ENCODE measurements at regions not wholly inside any gene's neighbourhood (a gene's known extent, or its start where the extent isn't known, plus 50 kb on each side); places are given as distances from the start of the nearest gene placed in this dataset.

DNA sequence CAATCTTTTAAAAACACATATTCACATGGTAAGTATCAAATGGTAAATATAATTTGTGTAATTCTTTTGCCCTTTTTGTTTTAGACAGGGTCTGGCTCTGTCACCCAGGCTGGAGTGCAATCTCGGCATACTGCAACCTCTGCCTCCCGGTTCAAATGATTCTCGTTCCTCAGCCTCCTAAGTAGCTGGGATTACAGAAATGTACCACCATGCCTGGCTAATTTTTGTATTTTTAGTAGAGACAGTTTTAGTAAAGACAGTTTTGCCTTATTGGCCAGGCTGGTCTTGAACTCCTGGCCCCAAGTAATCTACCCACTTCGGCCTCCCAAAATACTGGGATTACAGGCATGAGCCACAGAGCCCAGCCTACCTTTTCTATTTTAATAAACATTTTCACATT lies 182.2 kb downstream of the MYCN start:
- POLR2A ChIA-PET: no interaction called here
- no peaks in the 10 kb centered on the region for H3K9me2 ChIP-seq

DNA sequence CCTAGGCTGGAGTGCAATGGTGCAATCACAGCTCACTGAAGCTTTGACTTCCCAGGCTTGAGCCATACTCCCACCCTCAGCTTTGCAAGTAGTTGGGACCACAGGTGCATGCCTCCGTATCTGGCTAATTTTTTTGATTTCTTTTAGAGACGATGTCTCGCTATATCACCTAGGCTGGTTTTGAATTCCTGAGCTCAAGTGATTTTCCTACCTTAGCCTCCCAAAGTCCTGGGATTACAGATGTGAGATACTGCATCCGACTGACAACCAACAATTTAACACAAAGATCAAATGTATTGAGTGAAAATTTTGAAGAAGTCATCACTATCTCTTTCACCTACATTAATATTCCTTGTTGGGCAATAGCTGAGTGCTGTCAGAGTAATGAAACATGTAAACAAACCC lies 181.6 kb downstream of the MYCN start:
- no peak overlapping the region for H3K4me3 ChIP-seq (ENCODE audit: low read depth in 2 of 2, low read length in 1 of 2)
- CTCF ChIA-PET: no interaction called here
- no peak overlapping the region for H2AFZ ChIP-seq (ENCODE audit: low read depth)
- 70% methylated on average over 4 of the region's 4 CpGs for WGBS (ENCODE audit: low lambda C conversion rate)
- no peaks in the 10 kb centered on the region for H3K79me2 ChIP-seq (ENCODE audit: insufficient read depth)
- peaks cover 0 to 19% of the 10 kb centered on the region in 2 experiments; a peak in 1 of 4 replicates for H3K4me1 ChIP-seq (ENCODE audit: control insufficient read depth in 1 of 2, insufficient read depth in 2 of 2, low read depth in 1 of 2, low read length in 1 of 2)
- H4K20me1 ChIP-seq (ENCODE audit: insufficient read depth): no peaks in the 10 kb centered on the region
- TF ChIP-seq, protein P1, sequence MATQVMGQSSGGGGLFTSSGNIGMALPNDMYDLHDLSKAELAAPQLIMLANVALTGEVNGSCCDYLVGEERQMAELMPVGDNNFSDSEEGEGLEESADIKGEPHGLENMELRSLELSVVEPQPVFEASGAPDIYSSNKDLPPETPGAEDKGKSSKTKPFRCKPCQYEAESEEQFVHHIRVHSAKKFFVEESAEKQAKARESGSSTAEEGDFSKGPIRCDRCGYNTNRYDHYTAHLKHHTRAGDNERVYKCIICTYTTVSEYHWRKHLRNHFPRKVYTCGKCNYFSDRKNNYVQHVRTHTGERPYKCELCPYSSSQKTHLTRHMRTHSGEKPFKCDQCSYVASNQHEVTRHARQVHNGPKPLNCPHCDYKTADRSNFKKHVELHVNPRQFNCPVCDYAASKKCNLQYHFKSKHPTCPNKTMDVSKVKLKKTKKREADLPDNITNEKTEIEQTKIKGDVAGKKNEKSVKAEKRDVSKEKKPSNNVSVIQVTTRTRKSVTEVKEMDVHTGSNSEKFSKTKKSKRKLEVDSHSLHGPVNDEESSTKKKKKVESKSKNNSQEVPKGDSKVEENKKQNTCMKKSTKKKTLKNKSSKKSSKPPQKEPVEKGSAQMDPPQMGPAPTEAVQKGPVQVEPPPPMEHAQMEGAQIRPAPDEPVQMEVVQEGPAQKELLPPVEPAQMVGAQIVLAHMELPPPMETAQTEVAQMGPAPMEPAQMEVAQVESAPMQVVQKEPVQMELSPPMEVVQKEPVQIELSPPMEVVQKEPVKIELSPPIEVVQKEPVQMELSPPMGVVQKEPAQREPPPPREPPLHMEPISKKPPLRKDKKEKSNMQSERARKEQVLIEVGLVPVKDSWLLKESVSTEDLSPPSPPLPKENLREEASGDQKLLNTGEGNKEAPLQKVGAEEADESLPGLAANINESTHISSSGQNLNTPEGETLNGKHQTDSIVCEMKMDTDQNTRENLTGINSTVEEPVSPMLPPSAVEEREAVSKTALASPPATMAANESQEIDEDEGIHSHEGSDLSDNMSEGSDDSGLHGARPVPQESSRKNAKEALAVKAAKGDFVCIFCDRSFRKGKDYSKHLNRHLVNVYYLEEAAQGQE (IDR thresholded peaks at IDR 0.05; ENCODE audit: low read depth, low read length): no peak
- TF ChIP-seq, protein P2, sequence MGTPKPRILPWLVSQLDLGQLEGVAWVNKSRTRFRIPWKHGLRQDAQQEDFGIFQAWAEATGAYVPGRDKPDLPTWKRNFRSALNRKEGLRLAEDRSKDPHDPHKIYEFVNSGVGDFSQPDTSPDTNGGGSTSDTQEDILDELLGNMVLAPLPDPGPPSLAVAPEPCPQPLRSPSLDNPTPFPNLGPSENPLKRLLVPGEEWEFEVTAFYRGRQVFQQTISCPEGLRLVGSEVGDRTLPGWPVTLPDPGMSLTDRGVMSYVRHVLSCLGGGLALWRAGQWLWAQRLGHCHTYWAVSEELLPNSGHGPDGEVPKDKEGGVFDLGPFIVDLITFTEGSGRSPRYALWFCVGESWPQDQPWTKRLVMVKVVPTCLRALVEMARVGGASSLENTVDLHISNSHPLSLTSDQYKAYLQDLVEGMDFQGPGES (IDR thresholded peaks at IDR 0.05; ENCODE audit: low read depth, low read length): no peak
- TF ChIP-seq, protein P3, sequence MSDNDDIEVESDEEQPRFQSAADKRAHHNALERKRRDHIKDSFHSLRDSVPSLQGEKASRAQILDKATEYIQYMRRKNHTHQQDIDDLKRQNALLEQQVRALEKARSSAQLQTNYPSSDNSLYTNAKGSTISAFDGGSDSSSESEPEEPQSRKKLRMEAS (IDR thresholded peaks at IDR 0.05; ENCODE audit: low read depth): no peak
- TF ChIP-seq EP300 (IDR thresholded peaks at IDR 0.05; ENCODE audit: borderline replicate concordance in 1 of 2, low read depth in 1 of 2, low read length in 1 of 2) (no peak), TCF12 (IDR thresholded peaks at IDR 0.05) (no peak), YY1 (IDR thresholded peaks at IDR 0.05; ENCODE audit: low read depth) (no peak), POLR2AphosphoS5 (IDR thresholded peaks at IDR 0.05; ENCODE audit: low read depth, low read length) (no peak), GATA2 (CRISPR knock-in tag; IDR thresholded peaks at IDR 0.05) (no peak)
- TF ChIP-seq, protein P4, sequence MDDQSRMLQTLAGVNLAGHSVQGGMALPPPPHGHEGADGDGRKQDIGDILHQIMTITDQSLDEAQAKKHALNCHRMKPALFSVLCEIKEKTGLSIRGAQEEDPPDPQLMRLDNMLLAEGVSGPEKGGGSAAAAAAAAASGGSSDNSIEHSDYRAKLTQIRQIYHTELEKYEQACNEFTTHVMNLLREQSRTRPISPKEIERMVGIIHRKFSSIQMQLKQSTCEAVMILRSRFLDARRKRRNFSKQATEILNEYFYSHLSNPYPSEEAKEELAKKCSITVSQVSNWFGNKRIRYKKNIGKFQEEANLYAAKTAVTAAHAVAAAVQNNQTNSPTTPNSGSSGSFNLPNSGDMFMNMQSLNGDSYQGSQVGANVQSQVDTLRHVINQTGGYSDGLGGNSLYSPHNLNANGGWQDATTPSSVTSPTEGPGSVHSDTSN (IDR thresholded peaks at IDR 0.05): no peak
- no peak overlapping the region for H3K4me2 ChIP-seq
- no peak overlapping the region for H3K9ac ChIP-seq
- H3K9me3 ChIP-seq: no peaks in the 10 kb centered on the region
- no peak for DNase-seq
- H3K9me2 ChIP-seq: no peaks in the 10 kb centered on the region
- H3K36me3 ChIP-seq (replicated peaks in 1 of 2; ENCODE audit: control insufficient read depth in 1 of 2, insufficient read depth in 2 of 2, low read length in 1 of 2): no peaks in the 10 kb centered on the region
- POLR2A ChIA-PET: no interaction called here
- H3F3A ChIP-seq (replicated peaks; ENCODE audit: insufficient read depth): no peaks in the 10 kb centered on the region
- H3K27ac ChIP-seq (ENCODE audit: low read depth in 2 of 2, low read length in 1 of 2): no peak overlapping the region
- no peaks in the 10 kb centered on the region for H3K27me3 ChIP-seq (ENCODE audit: insufficient read depth)

More for the DNA sequence above, 182.2 kb downstream of the MYCN start:
- Histone ChIP-seq H3K36me3 (replicated peaks in 1 of 2; ENCODE audit: control insufficient read depth in 1 of 2, insufficient read depth in 2 of 2, low read length in 1 of 2) (no peaks in the 10 kb centered on the region), H2AFZ (ENCODE audit: low read depth) (no peak overlapping the region), H3K4me1 (ENCODE audit: control insufficient read depth in 1 of 2, insufficient read depth in 2 of 2, low read depth in 1 of 2, low read length in 1 of 2) (peaks cover 0 to 19% of the 10 kb centered on the region in 2 experiments; a peak in 1 of 4 replicates), H3K27ac (ENCODE audit: low read depth in 2 of 2, low read length in 1 of 2) (no peak overlapping the region), H3K4me2 (no peak overlapping the region), H3K4me3 (ENCODE audit: low read depth in 2 of 2, low read length in 1 of 2) (no peak overlapping the region), H3K9me3 (no peaks in the 10 kb centered on the region), H4K20me1 (ENCODE audit: insufficient read depth) (no peaks in the 10 kb centered on the region), H3K79me2 (ENCODE audit: insufficient read depth) (no peaks in the 10 kb centered on the region), H3K9ac (no peak overlapping the region), H3K27me3 (ENCODE audit: insufficient read depth) (no peaks in the 10 kb centered on the region), H3F3A (replicated peaks; ENCODE audit: insufficient read depth) (no peaks in the 10 kb centered on the region)
- CTCF ChIA-PET: no interaction called here
- 54% methylated on average over 4 of the region's 4 CpGs for WGBS (ENCODE audit: low lambda C conversion rate)
- DNase-seq: no peak
- TF ChIP-seq RCOR1 (IDR thresholded peaks at IDR 0.05; ENCODE audit: low read length) (no peak), RXRA (IDR thresholded peaks at IDR 0.05; ENCODE audit: borderline replicate concordance, low read depth) (no peak), JUND (IDR thresholded peaks at IDR 0.05) (no peak), GATA2 (CRISPR knock-in tag; IDR thresholded peaks at IDR 0.05) (no peak), RAD21 (IDR thresholded peaks at IDR 0.05; ENCODE audit: low read length) (no peak), EZH2phosphoT487 (IDR thresholded peaks at IDR 0.05; ENCODE audit: borderline replicate concordance, low read depth) (no peak)
- TF ChIP-seq, protein P5, sequence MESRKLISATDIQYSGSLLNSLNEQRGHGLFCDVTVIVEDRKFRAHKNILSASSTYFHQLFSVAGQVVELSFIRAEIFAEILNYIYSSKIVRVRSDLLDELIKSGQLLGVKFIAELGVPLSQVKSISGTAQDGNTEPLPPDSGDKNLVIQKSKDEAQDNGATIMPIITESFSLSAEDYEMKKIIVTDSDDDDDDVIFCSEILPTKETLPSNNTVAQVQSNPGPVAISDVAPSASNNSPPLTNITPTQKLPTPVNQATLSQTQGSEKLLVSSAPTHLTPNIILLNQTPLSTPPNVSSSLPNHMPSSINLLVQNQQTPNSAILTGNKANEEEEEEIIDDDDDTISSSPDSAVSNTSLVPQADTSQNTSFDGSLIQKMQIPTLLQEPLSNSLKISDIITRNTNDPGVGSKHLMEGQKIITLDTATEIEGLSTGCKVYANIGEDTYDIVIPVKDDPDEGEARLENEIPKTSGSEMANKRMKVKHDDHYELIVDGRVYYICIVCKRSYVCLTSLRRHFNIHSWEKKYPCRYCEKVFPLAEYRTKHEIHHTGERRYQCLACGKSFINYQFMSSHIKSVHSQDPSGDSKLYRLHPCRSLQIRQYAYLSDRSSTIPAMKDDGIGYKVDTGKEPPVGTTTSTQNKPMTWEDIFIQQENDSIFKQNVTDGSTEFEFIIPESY (IDR thresholded peaks at IDR 0.05; ENCODE audit: borderline replicate concordance, low read depth): no peak
